ENCODE measurements at regions not wholly inside any gene's neighbourhood (a gene's known extent, or its start where the extent isn't known, plus 50 kb on each side); places are given as distances from the start of the nearest gene placed in this dataset.
A peak's percentile ranks its signal among the peaks of the same experiment; 100 is the strongest.

DNA sequence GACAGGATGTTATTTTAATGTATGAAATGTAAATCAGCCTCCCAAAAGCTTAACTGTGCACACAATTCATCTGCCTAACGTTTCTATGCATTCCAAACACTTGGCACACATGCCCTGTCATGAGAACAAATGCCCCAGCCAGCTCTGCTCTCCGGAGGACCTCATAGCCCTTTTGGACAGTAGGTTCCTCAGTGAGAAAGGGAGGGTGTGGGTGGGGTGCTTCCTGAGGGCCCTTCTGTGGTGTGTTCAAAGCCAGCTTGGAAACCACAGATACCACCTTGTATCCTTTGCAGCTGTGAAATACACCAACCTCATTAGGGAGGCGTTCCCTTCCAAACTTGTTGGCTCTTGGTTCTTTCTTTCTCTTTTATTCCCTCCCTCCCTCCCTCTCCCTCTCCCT, 102.2 kb upstream of the ASB18 start:
- H3K9me3 Mint-ChIP-seq (ENCODE audit: low read depth), result no peaks in the 10 kb centered on the region
- peaks cover 8% of the 10 kb centered on the region for H3K4me1 Mint-ChIP-seq (ENCODE audit: low read depth)
- no peak overlapping the region for H3K27ac Mint-ChIP-seq (ENCODE audit: unreplicated experiment)
- no peak for DNase-seq (ENCODE audit: low spot score)
- no peak overlapping the region for H3K4me3 Mint-ChIP-seq (ENCODE audit: unreplicated experiment)
- H3K36me3 Mint-ChIP-seq (ENCODE audit: low read depth), result peaks cover 2% of the 10 kb centered on the region
- H3K27me3 Mint-ChIP-seq (ENCODE audit: low read depth), result peaks cover 7% of the 10 kb centered on the region
- TF ChIP-seq, protein P1, sequence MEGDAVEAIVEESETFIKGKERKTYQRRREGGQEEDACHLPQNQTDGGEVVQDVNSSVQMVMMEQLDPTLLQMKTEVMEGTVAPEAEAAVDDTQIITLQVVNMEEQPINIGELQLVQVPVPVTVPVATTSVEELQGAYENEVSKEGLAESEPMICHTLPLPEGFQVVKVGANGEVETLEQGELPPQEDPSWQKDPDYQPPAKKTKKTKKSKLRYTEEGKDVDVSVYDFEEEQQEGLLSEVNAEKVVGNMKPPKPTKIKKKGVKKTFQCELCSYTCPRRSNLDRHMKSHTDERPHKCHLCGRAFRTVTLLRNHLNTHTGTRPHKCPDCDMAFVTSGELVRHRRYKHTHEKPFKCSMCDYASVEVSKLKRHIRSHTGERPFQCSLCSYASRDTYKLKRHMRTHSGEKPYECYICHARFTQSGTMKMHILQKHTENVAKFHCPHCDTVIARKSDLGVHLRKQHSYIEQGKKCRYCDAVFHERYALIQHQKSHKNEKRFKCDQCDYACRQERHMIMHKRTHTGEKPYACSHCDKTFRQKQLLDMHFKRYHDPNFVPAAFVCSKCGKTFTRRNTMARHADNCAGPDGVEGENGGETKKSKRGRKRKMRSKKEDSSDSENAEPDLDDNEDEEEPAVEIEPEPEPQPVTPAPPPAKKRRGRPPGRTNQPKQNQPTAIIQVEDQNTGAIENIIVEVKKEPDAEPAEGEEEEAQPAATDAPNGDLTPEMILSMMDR (IDR thresholded peaks at IDR 0.05), result no peak

GRCh38 chr2:236367506-236368289, 103.5 kb upstream of the ASB18 start:
- H3K9me3 Mint-ChIP-seq (ENCODE audit: low read depth), result no peaks in the 10 kb centered on the region
- TF ChIP-seq, protein P1 (IDR thresholded peaks at IDR 0.05), result no peak
- H3K4me3 Mint-ChIP-seq (ENCODE audit: unreplicated experiment), result no peak overlapping the region
- H3K27me3 Mint-ChIP-seq (ENCODE audit: low read depth), result peaks cover 7% of the 10 kb centered on the region
- peaks cover 8% of the 10 kb centered on the region for H3K4me1 Mint-ChIP-seq (ENCODE audit: low read depth)
- H3K36me3 Mint-ChIP-seq (ENCODE audit: low read depth), result peaks cover 2% of the 10 kb centered on the region
- no peak overlapping the region for H3K27ac Mint-ChIP-seq (ENCODE audit: unreplicated experiment)
- DNase-seq (ENCODE audit: low spot score), result no peak

DNA sequence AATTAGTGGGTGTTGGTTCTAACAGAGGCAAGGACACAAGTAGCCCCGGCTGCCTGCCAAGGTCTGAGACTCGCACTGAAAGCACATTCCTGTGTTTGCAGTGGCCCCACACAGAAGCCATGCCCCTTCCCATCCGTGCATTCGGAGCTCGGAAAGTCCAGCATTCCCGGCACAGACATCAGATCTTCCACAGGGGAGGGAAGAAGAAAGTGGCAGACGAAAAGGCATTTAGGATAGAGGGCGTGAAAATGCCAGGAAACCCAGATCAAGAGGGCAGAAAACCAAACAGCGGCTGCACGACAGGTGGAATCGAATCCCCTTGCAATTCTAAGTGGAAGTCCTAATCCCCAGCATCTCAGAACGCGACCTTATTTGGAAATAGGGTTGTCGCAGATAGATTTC, 105.5 kb upstream of the ASB18 start:
- H3K36me3 Mint-ChIP-seq (ENCODE audit: low read depth), result peaks cover 3% of the 10 kb centered on the region
- peaks cover 5% of the 10 kb centered on the region for H3K9me3 Mint-ChIP-seq (ENCODE audit: low read depth)
- peak overlapping the region; percentile 29 for H3K4me3 Mint-ChIP-seq (ENCODE audit: unreplicated experiment)
- peaks cover 8% of the 10 kb centered on the region for H3K4me1 Mint-ChIP-seq (ENCODE audit: low read depth)
- H3K27ac Mint-ChIP-seq (ENCODE audit: unreplicated experiment), result no peak overlapping the region
- peaks cover 7% of the 10 kb centered on the region for H3K27me3 Mint-ChIP-seq (ENCODE audit: low read depth)
- no peak for DNase-seq (ENCODE audit: low spot score)
- TF ChIP-seq, protein P1 (IDR thresholded peaks at IDR 0.05), result no peak

GRCh38 chr2:236370847-236371409, 106.7 kb upstream of the ASB18 start:
- H3K4me1 Mint-ChIP-seq (ENCODE audit: low read depth), result peaks cover 8% of the 10 kb centered on the region
- DNase-seq (ENCODE audit: low spot score), result no peak
- H3K36me3 Mint-ChIP-seq (ENCODE audit: low read depth), result peaks cover 3% of the 10 kb centered on the region
- peaks cover 5% of the 10 kb centered on the region for H3K9me3 Mint-ChIP-seq (ENCODE audit: low read depth)
- peaks cover 7% of the 10 kb centered on the region for H3K27me3 Mint-ChIP-seq (ENCODE audit: low read depth)
- H3K4me3 Mint-ChIP-seq (ENCODE audit: unreplicated experiment), result no peak overlapping the region
- TF ChIP-seq, protein P1 (IDR thresholded peaks at IDR 0.05), result no peak
- H3K27ac Mint-ChIP-seq (ENCODE audit: unreplicated experiment), result no peak overlapping the region

GRCh38 chr2:236375973-236376476, 111.8 kb upstream of the ASB18 start:
- H3K27ac Mint-ChIP-seq (ENCODE audit: unreplicated experiment), result no peak overlapping the region
- no peaks in the 10 kb centered on the region for H3K4me1 Mint-ChIP-seq (ENCODE audit: low read depth)
- H3K27me3 Mint-ChIP-seq (ENCODE audit: low read depth), result no peaks in the 10 kb centered on the region
- TF ChIP-seq, protein P1 (IDR thresholded peaks at IDR 0.05), result no peak
- peaks cover 1% of the 10 kb centered on the region for H3K36me3 Mint-ChIP-seq (ENCODE audit: low read depth)
- no peak overlapping the region for H3K4me3 Mint-ChIP-seq (ENCODE audit: unreplicated experiment)
- peaks cover 5% of the 10 kb centered on the region for H3K9me3 Mint-ChIP-seq (ENCODE audit: low read depth)
- DNase-seq (ENCODE audit: low spot score), result no peak
